22Rv1 (cell line): ENCODE measurements at regions not wholly inside any gene's neighbourhood (a gene's known extent, or its start where the extent isn't known, plus 50 kb on each side); places are given as distances from the start of the nearest gene placed in this dataset.

ENCODE experiments used
- ZFX ChIP-seq: fragments of 450-650 bp; IDR thresholded peaks from 2 replicates; pipeline ENCODE4 v1.6.1; 2017; ENCODE audit warnings: antibody characterized with exemption, borderline replicate concordance
- TF ChIP-seq, protein P1 (sequence below): fragments of 450-650 bp; IDR thresholded peaks from 2 replicates; pipeline ENCODE4 v1.5.1; 2017; ENCODE audit warnings: mild to moderate bottlenecking

DNA sequence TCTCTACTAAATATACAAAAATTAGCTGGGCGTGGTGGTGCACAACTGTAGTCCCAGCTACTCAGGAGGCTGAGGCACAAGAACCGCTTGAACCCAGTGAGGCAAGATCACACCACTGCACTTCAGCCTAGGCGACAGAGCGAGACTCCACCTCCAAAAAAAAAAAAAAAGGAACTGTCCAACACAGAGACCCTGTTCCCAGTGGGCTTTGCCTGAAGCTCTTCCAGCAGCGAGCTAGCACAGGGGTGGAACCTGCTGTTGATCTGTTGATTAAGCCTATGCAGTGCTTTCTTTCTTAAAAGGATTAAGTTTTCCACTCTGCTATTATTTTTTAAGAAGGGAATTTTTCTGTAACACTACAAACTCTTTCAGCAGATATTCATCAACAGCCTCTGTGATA, 171.0 kb upstream of the TUT7 start:
- no peak for TF ChIP-seq ZFX
- TF ChIP-seq, protein P1, sequence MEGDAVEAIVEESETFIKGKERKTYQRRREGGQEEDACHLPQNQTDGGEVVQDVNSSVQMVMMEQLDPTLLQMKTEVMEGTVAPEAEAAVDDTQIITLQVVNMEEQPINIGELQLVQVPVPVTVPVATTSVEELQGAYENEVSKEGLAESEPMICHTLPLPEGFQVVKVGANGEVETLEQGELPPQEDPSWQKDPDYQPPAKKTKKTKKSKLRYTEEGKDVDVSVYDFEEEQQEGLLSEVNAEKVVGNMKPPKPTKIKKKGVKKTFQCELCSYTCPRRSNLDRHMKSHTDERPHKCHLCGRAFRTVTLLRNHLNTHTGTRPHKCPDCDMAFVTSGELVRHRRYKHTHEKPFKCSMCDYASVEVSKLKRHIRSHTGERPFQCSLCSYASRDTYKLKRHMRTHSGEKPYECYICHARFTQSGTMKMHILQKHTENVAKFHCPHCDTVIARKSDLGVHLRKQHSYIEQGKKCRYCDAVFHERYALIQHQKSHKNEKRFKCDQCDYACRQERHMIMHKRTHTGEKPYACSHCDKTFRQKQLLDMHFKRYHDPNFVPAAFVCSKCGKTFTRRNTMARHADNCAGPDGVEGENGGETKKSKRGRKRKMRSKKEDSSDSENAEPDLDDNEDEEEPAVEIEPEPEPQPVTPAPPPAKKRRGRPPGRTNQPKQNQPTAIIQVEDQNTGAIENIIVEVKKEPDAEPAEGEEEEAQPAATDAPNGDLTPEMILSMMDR = no peak
